WTC11 (cell line): ENCODE measurements at regions not wholly inside any gene's neighbourhood (a gene's known extent, or its start where the extent isn't known, plus 50 kb on each side); places are given as distances from the start of the nearest gene placed in this dataset.

Experiments
- ATAC-seq: fragments of 200-7000 bp; cut with Tn5 transposase; 2 replicates; pipeline ENCODE4 v1.10.0; 2021; ENCODE audit warnings: mild to moderate bottlenecking, moderate library complexity
- CTCF ChIA-PET: fragments of 300-600 bp; sonication (Branson Sonifier 250); formaldehyde crosslinking; loops from one replicate; lab custom pipeline; 2021; ENCODE audit warnings: antibody characterized with exemption; lab: Charles Lee
- POLR2A ChIA-PET: fragments of 350-600 bp; sonication (Branson Sonifier 250); formaldehyde crosslinking; loops from one replicate; lab custom pipeline; 2021; ENCODE audit warnings: antibody characterized with exemption; lab: Charles Lee
- DNase-seq: peaks from one replicate; pipeline ENCODE4 v3.0.0; 2021; ENCODE audit warnings: low spot score
- H3K27ac Mint-ChIP-seq: 2 replicates; pipeline ENCODE4 v1.8.0; 2021; ENCODE audit warnings: mixed read lengths
- H3K27me3 Mint-ChIP-seq: 2 replicates; pipeline ENCODE4 v1.8.0; 2021; ENCODE audit warnings: low read depth, mild to moderate bottlenecking, moderate library complexity, mixed read lengths
- H3K36me3 Mint-ChIP-seq: 2 replicates; pipeline ENCODE4 v1.8.0; 2021; ENCODE audit warnings: mixed read lengths
- H3K4me1 Mint-ChIP-seq: 2 replicates; pipeline ENCODE4 v1.8.0; 2022; ENCODE audit warnings: mixed read lengths
- H3K4me3 Mint-ChIP-seq: 2 replicates; pipeline ENCODE4 v1.8.0; 2021; ENCODE audit warnings: mild to moderate bottlenecking, moderate library complexity, mixed read lengths
- H3K9me3 Mint-ChIP-seq: 2 replicates; pipeline ENCODE4 v1.8.0; 2021; ENCODE audit warnings: mixed read lengths
- CREM ChIP-seq: sonication (generic); formaldehyde crosslinking; IDR thresholded peaks from 2 replicates; pipeline ENCODE4 v1.8.1; 2022; ENCODE audit warnings: mild to moderate bottlenecking, missing genetic modification reagents, moderate library complexity
- FOXP1 ChIP-seq: sonication (generic); formaldehyde crosslinking; IDR thresholded peaks from 2 replicates; pipeline ENCODE4 v1.8.0; 2022; ENCODE audit warnings: missing genetic modification reagents, mild to moderate bottlenecking, moderate library complexity, borderline replicate concordance
- JAZF1 ChIP-seq: fragments of 250-450 bp; sonication (Bioruptor Pico); IDR thresholded peaks from 2 replicates; pipeline ENCODE4 v1.9.0; 2021; ENCODE audit warnings: moderate library complexity, mild to moderate bottlenecking, inconsistent platforms
- KAT7 ChIP-seq: sonication (generic); formaldehyde crosslinking; IDR thresholded peaks from 2 replicates; pipeline ENCODE4 v1.8.1; 2023; ENCODE audit warnings: missing genetic modification reagents, mild to moderate bottlenecking, borderline replicate concordance
- MXD4 ChIP-seq: fragments of 250-450 bp; sonication (Bioruptor Pico); IDR thresholded peaks from 2 replicates; pipeline ENCODE4 v1.8.0; 2021; ENCODE audit warnings: mild to moderate bottlenecking, moderate library complexity, borderline replicate concordance
- NFE2L1 ChIP-seq: sonication (generic); formaldehyde crosslinking; IDR thresholded peaks from 2 replicates; pipeline ENCODE4 v1.8.1; 2023; ENCODE audit warnings: missing genetic modification reagents
- OVOL2 ChIP-seq: fragments of 250-450 bp; sonication (Bioruptor Pico); IDR thresholded peaks from 2 replicates; pipeline ENCODE4 v1.9.0; 2021; ENCODE audit warnings: mild to moderate bottlenecking, borderline replicate concordance
- RORB ChIP-seq: fragments of 250-450 bp; sonication (Bioruptor Pico); IDR thresholded peaks from 2 replicates; pipeline ENCODE4 v1.9.0; 2021; ENCODE audit warnings: mild to moderate bottlenecking
- TEAD4 ChIP-seq: sonication (generic); formaldehyde crosslinking; IDR thresholded peaks from 2 replicates; pipeline ENCODE4 v1.8.0; 2022; ENCODE audit warnings: mild to moderate bottlenecking, missing genetic modification reagents
- ZNF121 ChIP-seq: sonication (generic); formaldehyde crosslinking; IDR thresholded peaks from 2 replicates; pipeline ENCODE4 v1.8.0; 2023; ENCODE audit warnings: missing genetic modification reagents
- ZNF138 ChIP-seq: sonication (generic); formaldehyde crosslinking; conservative IDR thresholded peaks from 2 replicates; pipeline ENCODE4 v1.8.1; 2022; ENCODE audit warnings: mild to moderate bottlenecking, moderate library complexity, missing genetic modification reagents
- ZNF232 ChIP-seq: sonication (generic); formaldehyde crosslinking; IDR thresholded peaks from 2 replicates; pipeline ENCODE4 v1.8.0; 2022; ENCODE audit warnings: mild to moderate bottlenecking, missing genetic modification reagents
- ZNF671 ChIP-seq: fragments of 250-450 bp; sonication (Bioruptor Pico); IDR thresholded peaks from 2 replicates; pipeline ENCODE4 v1.8.0; 2021; ENCODE audit warnings: mild to moderate bottlenecking
- TF ChIP-seq, protein P1 (sequence below): sonication (generic); formaldehyde crosslinking; IDR thresholded peaks from 2 replicates; pipeline ENCODE4 v1.8.1; 2022; ENCODE audit warnings: mild to moderate bottlenecking, missing genetic modification reagents, moderate library complexity, borderline replicate concordance
- TF ChIP-seq, protein P2 (sequence below): fragments of 250-450 bp; sonication (Bioruptor Pico); IDR thresholded peaks from 2 replicates; pipeline ENCODE4 v1.9.0; 2021; ENCODE audit warnings: mild to moderate bottlenecking, borderline replicate concordance
- TF ChIP-seq, protein P3 (sequence below): sonication (generic); formaldehyde crosslinking; IDR thresholded peaks from 2 replicates; pipeline ENCODE4 v1.8.0; 2022; ENCODE audit warnings: mild to moderate bottlenecking, missing genetic modification reagents
- TF ChIP-seq, protein P4 (sequence below): sonication (generic); formaldehyde crosslinking; IDR thresholded peaks from 2 replicates; pipeline ENCODE4 v1.8.0; 2022; ENCODE audit warnings: mild to moderate bottlenecking, missing genetic modification reagents
- TF ChIP-seq, protein P5 (sequence below): sonication (generic); formaldehyde crosslinking; conservative IDR thresholded peaks from 2 replicates; pipeline ENCODE4 v1.8.1; 2022; ENCODE audit warnings: mild to moderate bottlenecking, missing genetic modification reagents
- TF ChIP-seq, protein P6 (sequence below): sonication (generic); formaldehyde crosslinking; IDR thresholded peaks from 2 replicates; pipeline ENCODE4 v1.8.1; 2022; ENCODE audit warnings: low read depth, mild to moderate bottlenecking, moderate library complexity, missing genetic modification reagents, borderline replicate concordance

DNA sequence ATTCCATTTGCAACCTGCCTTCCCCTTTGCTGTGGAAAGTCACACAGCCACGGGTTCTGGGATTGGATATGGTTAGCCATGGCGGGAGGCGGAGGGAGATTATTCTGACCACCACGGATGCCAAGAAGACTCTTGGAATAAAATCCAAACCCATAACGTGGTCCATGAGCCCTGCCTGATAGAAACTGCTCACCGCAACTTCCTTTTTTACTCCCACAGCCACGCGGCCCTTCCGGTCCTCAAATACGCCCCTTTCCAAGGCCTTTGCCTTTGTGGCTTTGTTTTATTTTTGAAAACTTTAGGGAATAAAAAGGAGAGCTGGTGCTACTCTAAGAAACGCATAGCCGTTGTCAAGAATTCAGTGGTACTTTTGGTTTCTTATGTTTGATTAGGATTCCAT lies 602.5 kb upstream of the CDH4 start:
- Mint-ChIP-seq H3K36me3 (peaks cover 31% of the 10 kb centered on the region), H3K27ac (no peak overlapping the region), H3K4me3 (no peak overlapping the region), H3K4me1 (no peaks in the 10 kb centered on the region), H3K9me3 (peaks cover 52% of the 10 kb centered on the region), H3K27me3 (peaks cover 59% of the 10 kb centered on the region)
- POLR2A ChIA-PET: no interaction called here
- ATAC-seq: no peak
- TF ChIP-seq FOXP1: no peak
- TF ChIP-seq ZNF671 (CRISPR knock-in tag): no peak
- TF ChIP-seq OVOL2 (CRISPR knock-in tag): no peak
- CTCF ChIA-PET: no interaction called here
- DNase-seq: no peak

DNA sequence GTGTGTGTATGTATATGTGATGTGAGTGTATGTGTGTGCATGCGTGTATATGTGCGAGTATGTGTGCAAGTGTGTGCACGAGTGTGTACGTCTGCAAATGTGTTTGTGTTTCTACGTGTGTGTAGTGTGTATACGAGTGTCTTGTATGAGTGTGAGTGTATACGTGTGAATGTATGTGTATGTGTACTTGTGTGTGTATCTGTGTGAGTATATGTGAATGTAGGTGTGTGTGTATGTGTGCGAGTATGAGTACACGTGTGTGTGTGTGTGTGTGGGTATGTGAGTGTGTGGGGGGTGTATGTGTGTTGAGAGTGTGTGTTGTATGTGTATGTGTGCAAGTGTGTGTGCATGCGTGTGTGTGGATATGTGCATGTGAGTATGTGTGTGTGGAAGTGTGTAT lies 602.0 kb upstream of the CDH4 start:
- no peak for DNase-seq
- ChIA-PET CTCF (no interaction called here), POLR2A (no interaction called here)
- H3K9me3 Mint-ChIP-seq: peaks cover 52% of the 10 kb centered on the region
- ATAC-seq: no peak
- H3K27ac Mint-ChIP-seq: no peak overlapping the region
- peaks cover 64% of the 10 kb centered on the region for H3K27me3 Mint-ChIP-seq
- TF ChIP-seq NFE2L1 (CRISPR knock-in tag): no peak
- TF ChIP-seq RORB: no peak
- TF ChIP-seq, protein P1, sequence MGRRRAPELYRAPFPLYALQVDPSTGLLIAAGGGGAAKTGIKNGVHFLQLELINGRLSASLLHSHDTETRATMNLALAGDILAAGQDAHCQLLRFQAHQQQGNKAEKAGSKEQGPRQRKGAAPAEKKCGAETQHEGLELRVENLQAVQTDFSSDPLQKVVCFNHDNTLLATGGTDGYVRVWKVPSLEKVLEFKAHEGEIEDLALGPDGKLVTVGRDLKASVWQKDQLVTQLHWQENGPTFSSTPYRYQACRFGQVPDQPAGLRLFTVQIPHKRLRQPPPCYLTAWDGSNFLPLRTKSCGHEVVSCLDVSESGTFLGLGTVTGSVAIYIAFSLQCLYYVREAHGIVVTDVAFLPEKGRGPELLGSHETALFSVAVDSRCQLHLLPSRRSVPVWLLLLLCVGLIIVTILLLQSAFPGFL (CRISPR knock-in tag): no peak
- TF ChIP-seq KAT7 (CRISPR knock-in tag): no peak
- TF ChIP-seq, protein P2, sequence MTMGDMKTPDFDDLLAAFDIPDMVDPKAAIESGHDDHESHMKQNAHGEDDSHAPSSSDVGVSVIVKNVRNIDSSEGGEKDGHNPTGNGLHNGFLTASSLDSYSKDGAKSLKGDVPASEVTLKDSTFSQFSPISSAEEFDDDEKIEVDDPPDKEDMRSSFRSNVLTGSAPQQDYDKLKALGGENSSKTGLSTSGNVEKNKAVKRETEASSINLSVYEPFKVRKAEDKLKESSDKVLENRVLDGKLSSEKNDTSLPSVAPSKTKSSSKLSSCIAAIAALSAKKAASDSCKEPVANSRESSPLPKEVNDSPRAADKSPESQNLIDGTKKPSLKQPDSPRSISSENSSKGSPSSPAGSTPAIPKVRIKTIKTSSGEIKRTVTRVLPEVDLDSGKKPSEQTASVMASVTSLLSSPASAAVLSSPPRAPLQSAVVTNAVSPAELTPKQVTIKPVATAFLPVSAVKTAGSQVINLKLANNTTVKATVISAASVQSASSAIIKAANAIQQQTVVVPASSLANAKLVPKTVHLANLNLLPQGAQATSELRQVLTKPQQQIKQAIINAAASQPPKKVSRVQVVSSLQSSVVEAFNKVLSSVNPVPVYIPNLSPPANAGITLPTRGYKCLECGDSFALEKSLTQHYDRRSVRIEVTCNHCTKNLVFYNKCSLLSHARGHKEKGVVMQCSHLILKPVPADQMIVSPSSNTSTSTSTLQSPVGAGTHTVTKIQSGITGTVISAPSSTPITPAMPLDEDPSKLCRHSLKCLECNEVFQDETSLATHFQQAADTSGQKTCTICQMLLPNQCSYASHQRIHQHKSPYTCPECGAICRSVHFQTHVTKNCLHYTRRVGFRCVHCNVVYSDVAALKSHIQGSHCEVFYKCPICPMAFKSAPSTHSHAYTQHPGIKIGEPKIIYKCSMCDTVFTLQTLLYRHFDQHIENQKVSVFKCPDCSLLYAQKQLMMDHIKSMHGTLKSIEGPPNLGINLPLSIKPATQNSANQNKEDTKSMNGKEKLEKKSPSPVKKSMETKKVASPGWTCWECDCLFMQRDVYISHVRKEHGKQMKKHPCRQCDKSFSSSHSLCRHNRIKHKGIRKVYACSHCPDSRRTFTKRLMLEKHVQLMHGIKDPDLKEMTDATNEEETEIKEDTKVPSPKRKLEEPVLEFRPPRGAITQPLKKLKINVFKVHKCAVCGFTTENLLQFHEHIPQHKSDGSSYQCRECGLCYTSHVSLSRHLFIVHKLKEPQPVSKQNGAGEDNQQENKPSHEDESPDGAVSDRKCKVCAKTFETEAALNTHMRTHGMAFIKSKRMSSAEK: no peak
- TF ChIP-seq ZNF138 (CRISPR knock-in tag): no peak
- TF ChIP-seq ZNF121: no peak
- no peak for TF ChIP-seq CREM (CRISPR knock-in tag)
- TF ChIP-seq TEAD4 (CRISPR knock-in tag): no peak
- TF ChIP-seq, all 79 proteins: peak for 0
- H3K4me1 Mint-ChIP-seq: no peaks in the 10 kb centered on the region
- no peak overlapping the region for H3K4me3 Mint-ChIP-seq
- H3K36me3 Mint-ChIP-seq: peaks cover 34% of the 10 kb centered on the region

DNA sequence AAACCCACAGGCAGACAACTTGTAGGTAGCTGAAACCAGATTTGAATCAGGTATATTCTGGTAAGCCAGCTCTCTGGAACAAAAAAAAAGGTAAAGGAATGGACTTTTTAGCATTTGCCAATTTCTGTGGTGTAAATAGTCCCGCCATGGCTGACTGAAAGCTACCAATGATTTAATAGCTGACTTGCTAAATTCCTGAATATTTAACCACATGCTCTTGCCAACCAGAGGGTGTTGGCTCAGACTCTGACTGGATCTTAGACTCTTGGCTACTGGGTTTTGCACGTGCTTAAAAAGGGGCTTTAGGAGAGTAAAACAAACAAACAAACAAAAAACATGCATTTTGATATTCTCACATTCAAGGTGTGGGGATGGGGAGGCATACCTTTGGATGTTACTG lies 600.0 kb upstream of the CDH4 start:
- H3K27me3 Mint-ChIP-seq: peaks cover 59% of the 10 kb centered on the region
- no peak for ATAC-seq
- H3K4me1 Mint-ChIP-seq: peaks cover 4% of the 10 kb centered on the region
- TF ChIP-seq, protein P3, sequence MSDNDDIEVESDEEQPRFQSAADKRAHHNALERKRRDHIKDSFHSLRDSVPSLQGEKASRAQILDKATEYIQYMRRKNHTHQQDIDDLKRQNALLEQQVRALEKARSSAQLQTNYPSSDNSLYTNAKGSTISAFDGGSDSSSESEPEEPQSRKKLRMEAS: no peak
- TF ChIP-seq, protein P4, sequence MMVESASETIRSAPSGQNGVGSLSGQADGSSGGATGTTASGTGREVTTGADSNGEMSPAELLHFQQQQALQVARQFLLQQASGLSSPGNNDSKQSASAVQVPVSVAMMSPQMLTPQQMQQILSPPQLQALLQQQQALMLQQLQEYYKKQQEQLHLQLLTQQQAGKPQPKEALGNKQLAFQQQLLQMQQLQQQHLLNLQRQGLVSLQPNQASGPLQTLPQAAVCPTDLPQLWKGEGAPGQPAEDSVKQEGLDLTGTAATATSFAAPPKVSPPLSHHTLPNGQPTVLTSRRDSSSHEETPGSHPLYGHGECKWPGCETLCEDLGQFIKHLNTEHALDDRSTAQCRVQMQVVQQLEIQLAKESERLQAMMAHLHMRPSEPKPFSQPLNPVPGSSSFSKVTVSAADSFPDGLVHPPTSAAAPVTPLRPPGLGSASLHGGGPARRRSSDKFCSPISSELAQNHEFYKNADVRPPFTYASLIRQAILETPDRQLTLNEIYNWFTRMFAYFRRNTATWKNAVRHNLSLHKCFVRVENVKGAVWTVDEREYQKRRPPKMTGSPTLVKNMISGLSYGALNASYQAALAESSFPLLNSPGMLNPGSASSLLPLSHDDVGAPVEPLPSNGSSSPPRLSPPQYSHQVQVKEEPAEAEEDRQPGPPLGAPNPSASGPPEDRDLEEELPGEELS (CRISPR knock-in tag): no peak
- TF ChIP-seq, protein P5, sequence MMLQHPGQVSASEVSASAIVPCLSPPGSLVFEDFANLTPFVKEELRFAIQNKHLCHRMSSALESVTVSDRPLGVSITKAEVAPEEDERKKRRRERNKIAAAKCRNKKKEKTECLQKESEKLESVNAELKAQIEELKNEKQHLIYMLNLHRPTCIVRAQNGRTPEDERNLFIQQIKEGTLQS: no peak
- TF ChIP-seq, protein P2: no peak
- TF ChIP-seq, protein P6, sequence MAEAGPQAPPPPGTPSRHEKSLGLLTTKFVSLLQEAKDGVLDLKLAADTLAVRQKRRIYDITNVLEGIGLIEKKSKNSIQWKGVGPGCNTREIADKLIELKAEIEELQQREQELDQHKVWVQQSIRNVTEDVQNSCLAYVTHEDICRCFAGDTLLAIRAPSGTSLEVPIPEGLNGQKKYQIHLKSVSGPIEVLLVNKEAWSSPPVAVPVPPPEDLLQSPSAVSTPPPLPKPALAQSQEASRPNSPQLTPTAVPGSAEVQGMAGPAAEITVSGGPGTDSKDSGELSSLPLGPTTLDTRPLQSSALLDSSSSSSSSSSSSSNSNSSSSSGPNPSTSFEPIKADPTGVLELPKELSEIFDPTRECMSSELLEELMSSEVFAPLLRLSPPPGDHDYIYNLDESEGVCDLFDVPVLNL: no peak
- TF ChIP-seq ZNF232 (CRISPR knock-in tag) (no peak), MXD4 (CRISPR knock-in tag) (no peak), ZNF671 (CRISPR knock-in tag) (no peak), JAZF1 (CRISPR knock-in tag) (no peak)
- H3K27ac Mint-ChIP-seq: no peak overlapping the region
- POLR2A ChIA-PET: no interaction called here
- peaks cover 48% of the 10 kb centered on the region for H3K9me3 Mint-ChIP-seq
- DNase-seq: no peak
- peaks cover 29% of the 10 kb centered on the region for H3K36me3 Mint-ChIP-seq
- CTCF ChIA-PET: no interaction called here
- H3K4me3 Mint-ChIP-seq: no peak overlapping the region
